Retinal pigment epithelial cell (primary cell): ENCODE measurements at regions not wholly inside any gene's neighbourhood (a gene's known extent, or its start where the extent isn't known, plus 50 kb on each side); places are given as distances from the start of the nearest gene placed in this dataset.

Experiments used
- DNase-seq: peaks from one replicate; pipeline ENCODE4 v3.0.0-alpha.2; 2010; ENCODE audit warnings: low read depth
- H3K4me3 ChIP-seq: 2 replicates; pipeline ENCODE4 v1.5.1; 2011; ENCODE audit warnings: mild to moderate bottlenecking, low read length, control low read depth, moderate library complexity
- CTCF ChIP-seq: conservative IDR thresholded peaks from 2 replicates; pipeline ENCODE4 v1.5.1; 2011; ENCODE audit warnings: low read depth, low read length, control low read depth, inconsistent platforms

GRCh38 chr18:49708662-49709346, 104.5 kb downstream of the ACAA2 start:
- no peak overlapping the region for H3K4me3 ChIP-seq
- TF ChIP-seq CTCF, result no peak
- no peak for DNase-seq

- no peak for TF ChIP-seq CTCF
- no peak overlapping the region for H3K4me3 ChIP-seq
- DNase-seq, result no peak
Measured at GRCh38 chr18:49707599-49707998, 105.7 kb downstream of the ACAA2 start.

- TF ChIP-seq CTCF, result no peak
- H3K4me3 ChIP-seq, result no peak overlapping the region
- DNase-seq, result peak; percentile 76
Measured at GRCh38 chr18:49704334-49704733, 109.0 kb downstream of the ACAA2 start.

GRCh38 chr18:49701190-49701589, 112.1 kb downstream of the ACAA2 start:
- DNase-seq, result no peak
- no peak overlapping the region for H3K4me3 ChIP-seq
- no peak for TF ChIP-seq CTCF

- TF ChIP-seq CTCF, result no peak
- H3K4me3 ChIP-seq, result no peak overlapping the region
- no peak for DNase-seq
Measured at GRCh38 chr18:49699303-49699702, 114.0 kb downstream of the ACAA2 start.

- no peak overlapping the region for H3K4me3 ChIP-seq
- no peak for DNase-seq
- TF ChIP-seq CTCF, result no peak
Measured at GRCh38 chr18:49698525-49699025, 114.8 kb downstream of the ACAA2 start.
